GM12874 (cell line): ENCODE measurements at regions not wholly inside any gene's neighbourhood (a gene's known extent, or its start where the extent isn't known, plus 50 kb on each side); places are given as distances from the start of the nearest gene placed in this dataset.

Experiments
- TF ChIP-seq, protein P1 (sequence below): IDR thresholded peaks from 2 replicates; pipeline ENCODE4 v1.5.1; 2011; ENCODE audit warnings: low read depth, mild to moderate bottlenecking, control low read depth, low read length, moderate library complexity; ENCODE audit not compliant: insufficient read depth

- TF ChIP-seq, protein P1, sequence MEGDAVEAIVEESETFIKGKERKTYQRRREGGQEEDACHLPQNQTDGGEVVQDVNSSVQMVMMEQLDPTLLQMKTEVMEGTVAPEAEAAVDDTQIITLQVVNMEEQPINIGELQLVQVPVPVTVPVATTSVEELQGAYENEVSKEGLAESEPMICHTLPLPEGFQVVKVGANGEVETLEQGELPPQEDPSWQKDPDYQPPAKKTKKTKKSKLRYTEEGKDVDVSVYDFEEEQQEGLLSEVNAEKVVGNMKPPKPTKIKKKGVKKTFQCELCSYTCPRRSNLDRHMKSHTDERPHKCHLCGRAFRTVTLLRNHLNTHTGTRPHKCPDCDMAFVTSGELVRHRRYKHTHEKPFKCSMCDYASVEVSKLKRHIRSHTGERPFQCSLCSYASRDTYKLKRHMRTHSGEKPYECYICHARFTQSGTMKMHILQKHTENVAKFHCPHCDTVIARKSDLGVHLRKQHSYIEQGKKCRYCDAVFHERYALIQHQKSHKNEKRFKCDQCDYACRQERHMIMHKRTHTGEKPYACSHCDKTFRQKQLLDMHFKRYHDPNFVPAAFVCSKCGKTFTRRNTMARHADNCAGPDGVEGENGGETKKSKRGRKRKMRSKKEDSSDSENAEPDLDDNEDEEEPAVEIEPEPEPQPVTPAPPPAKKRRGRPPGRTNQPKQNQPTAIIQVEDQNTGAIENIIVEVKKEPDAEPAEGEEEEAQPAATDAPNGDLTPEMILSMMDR = no peak
Observed at GRCh38 chr4:110770353-110770752, 147.5 kb upstream of the PITX2 start.

GRCh38 chr4:110778521-110778920 is 155.6 kb upstream of the PITX2 start:
- TF ChIP-seq, protein P1 = no peak

DNA sequence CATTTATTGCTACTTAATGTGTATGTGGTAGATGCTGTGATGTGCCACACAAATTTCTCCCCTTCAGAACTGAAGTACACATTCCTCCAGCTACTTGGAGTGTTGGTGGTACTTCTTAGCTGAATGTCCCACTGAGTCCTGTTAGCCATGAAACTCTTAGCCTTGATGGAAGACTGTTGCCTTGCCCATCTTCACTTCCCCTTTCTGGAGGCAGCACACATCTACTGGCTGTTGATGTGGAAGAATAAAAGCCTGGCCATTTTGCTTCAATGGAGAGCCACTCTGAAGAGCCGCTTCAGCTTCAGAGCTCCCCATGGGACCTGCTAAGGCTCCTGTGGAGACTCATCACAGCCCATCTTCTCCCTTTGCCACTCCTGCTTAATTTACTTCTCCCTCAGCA is 157.7 kb upstream of the PITX2 start:
- TF ChIP-seq, protein P1 = no peak

DNA sequence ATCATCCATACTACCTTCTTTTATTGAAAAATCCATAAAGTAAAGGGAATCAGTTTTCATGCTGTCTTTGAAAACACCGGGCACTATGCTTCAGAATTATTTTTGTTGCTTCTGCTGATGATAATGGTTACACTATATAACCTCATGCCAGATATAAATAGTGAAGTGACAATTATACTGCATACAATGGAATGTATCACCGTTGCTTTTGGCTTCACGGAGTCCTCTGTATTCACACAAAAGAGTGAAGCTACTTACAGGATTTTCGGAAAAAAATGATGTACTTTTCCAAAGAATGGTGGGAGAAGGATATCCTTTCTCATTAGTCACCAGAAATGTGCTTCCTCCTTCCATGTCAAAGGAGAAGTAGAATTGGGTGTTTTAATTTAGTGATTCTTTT is 159.1 kb upstream of the PITX2 start:
- TF ChIP-seq, protein P1 = no peak

- TF ChIP-seq, protein P1 = no peak
Observed at GRCh38 chr4:110787109-110787508, 164.2 kb upstream of the PITX2 start.

DNA sequence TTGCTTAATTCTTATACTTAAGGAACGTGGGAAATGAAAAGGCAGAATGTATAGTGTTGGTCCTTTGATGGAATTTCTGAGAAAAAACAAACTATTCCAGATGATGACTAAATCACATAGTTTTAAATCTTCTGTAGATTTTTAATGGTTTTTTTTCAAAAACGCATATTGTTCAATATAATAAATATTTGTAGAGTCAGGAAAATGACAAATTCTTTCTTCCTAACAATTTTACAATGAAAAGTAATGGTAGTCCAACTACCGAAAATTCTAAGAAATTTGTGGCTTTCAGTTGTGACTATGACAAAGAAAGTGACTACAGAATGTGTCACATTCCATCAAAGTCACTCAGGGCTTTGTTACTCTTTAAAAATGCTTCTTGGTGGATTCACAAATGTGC is 164.8 kb upstream of the PITX2 start:
- TF ChIP-seq, protein P1 = no peak

GRCh38 chr4:110788302-110788701 is 165.4 kb upstream of the PITX2 start:
- TF ChIP-seq, protein P1 = no peak

- TF ChIP-seq, protein P1 = no peak
Observed at GRCh38 chr4:110792036-110792435, 169.2 kb upstream of the PITX2 start.
